ENCODE measurements at regions not wholly inside any gene's neighbourhood (a gene's known extent, or its start where the extent isn't known, plus 50 kb on each side); places are given as distances from the start of the nearest gene placed in this dataset.

DNA sequence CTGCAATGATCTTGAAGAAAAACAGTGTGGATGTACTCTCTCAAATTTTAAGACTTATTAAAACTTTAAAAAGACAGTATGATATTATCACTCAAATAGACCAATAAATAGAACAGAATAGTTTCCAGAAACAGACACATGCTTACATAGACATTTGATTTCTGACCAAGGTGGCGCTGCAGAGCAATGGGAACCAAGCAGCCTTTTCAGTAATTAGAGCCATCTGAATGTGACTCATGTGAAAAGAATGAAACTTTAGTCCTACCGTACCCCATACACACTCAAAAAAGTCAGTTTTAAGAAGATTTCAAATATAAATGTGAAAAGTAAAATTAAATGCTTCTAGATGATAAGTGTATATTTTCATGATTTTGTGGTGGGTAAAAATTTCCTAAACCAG lies 74.2 kb upstream of the MS4A8 start:
- Histone ChIP-seq H3K9me3 (ENCODE audit: low read length) (no peaks in the 10 kb centered on the region), H3K9ac (ENCODE audit: low read length) (no peak overlapping the region), H3K27ac (ENCODE audit: low read length) (no peak overlapping the region), H3K79me2 (replicated peaks; ENCODE audit: insufficient read depth, low read length) (no peaks in the 10 kb centered on the region), H2AFZ (ENCODE audit: low read depth, low read length) (no peak overlapping the region), H3K4me3 (ENCODE audit: low read length) (no peak overlapping the region), H3K36me3 (ENCODE audit: insufficient read depth, low read length) (no peaks in the 10 kb centered on the region), H3F3A (ENCODE audit: insufficient read depth, low read length, poor library complexity, severe bottlenecking) (no peaks in the 10 kb centered on the region), H4K20me1 (ENCODE audit: insufficient read depth) (no peaks in the 10 kb centered on the region), H3K27me3 (ENCODE audit: insufficient read depth, low read depth, low read length) (no peaks in the 10 kb centered on the region), H3K9me2 (ENCODE audit: insufficient read depth, low read length) (no peaks in the 10 kb centered on the region), H3K4me2 (ENCODE audit: low read length) (no peak overlapping the region)
- TF ChIP-seq TAF1 (IDR thresholded peaks at IDR 0.05; ENCODE audit: low read depth) (no peak), EP300 (conservative IDR thresholded peaks at IDR 0.05; ENCODE audit: poor library complexity, severe bottlenecking) (no peak), POLR2AphosphoS5 (IDR thresholded peaks at IDR 0.05) (no peak), RAD21 (conservative IDR thresholded peaks at IDR 0.05) (no peak), SMC3 (conservative IDR thresholded peaks at IDR 0.05; ENCODE audit: poor library complexity) (no peak), MXI1 (conservative IDR thresholded peaks at IDR 0.05; ENCODE audit: poor library complexity, severe bottlenecking) (no peak), EZH2 (IDR thresholded peaks at IDR 0.05; ENCODE audit: borderline replicate concordance, insufficient read depth, low read length, poor library complexity, severe bottlenecking) (no peak)
- TF ChIP-seq, protein P1, sequence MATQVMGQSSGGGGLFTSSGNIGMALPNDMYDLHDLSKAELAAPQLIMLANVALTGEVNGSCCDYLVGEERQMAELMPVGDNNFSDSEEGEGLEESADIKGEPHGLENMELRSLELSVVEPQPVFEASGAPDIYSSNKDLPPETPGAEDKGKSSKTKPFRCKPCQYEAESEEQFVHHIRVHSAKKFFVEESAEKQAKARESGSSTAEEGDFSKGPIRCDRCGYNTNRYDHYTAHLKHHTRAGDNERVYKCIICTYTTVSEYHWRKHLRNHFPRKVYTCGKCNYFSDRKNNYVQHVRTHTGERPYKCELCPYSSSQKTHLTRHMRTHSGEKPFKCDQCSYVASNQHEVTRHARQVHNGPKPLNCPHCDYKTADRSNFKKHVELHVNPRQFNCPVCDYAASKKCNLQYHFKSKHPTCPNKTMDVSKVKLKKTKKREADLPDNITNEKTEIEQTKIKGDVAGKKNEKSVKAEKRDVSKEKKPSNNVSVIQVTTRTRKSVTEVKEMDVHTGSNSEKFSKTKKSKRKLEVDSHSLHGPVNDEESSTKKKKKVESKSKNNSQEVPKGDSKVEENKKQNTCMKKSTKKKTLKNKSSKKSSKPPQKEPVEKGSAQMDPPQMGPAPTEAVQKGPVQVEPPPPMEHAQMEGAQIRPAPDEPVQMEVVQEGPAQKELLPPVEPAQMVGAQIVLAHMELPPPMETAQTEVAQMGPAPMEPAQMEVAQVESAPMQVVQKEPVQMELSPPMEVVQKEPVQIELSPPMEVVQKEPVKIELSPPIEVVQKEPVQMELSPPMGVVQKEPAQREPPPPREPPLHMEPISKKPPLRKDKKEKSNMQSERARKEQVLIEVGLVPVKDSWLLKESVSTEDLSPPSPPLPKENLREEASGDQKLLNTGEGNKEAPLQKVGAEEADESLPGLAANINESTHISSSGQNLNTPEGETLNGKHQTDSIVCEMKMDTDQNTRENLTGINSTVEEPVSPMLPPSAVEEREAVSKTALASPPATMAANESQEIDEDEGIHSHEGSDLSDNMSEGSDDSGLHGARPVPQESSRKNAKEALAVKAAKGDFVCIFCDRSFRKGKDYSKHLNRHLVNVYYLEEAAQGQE (IDR thresholded peaks at IDR 0.05; ENCODE audit: borderline replicate concordance): no peak
- TF ChIP-seq, protein P2, sequence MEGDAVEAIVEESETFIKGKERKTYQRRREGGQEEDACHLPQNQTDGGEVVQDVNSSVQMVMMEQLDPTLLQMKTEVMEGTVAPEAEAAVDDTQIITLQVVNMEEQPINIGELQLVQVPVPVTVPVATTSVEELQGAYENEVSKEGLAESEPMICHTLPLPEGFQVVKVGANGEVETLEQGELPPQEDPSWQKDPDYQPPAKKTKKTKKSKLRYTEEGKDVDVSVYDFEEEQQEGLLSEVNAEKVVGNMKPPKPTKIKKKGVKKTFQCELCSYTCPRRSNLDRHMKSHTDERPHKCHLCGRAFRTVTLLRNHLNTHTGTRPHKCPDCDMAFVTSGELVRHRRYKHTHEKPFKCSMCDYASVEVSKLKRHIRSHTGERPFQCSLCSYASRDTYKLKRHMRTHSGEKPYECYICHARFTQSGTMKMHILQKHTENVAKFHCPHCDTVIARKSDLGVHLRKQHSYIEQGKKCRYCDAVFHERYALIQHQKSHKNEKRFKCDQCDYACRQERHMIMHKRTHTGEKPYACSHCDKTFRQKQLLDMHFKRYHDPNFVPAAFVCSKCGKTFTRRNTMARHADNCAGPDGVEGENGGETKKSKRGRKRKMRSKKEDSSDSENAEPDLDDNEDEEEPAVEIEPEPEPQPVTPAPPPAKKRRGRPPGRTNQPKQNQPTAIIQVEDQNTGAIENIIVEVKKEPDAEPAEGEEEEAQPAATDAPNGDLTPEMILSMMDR (IDR thresholded peaks at IDR 0.05; ENCODE audit: poor library complexity, severe bottlenecking): no peak

DNA sequence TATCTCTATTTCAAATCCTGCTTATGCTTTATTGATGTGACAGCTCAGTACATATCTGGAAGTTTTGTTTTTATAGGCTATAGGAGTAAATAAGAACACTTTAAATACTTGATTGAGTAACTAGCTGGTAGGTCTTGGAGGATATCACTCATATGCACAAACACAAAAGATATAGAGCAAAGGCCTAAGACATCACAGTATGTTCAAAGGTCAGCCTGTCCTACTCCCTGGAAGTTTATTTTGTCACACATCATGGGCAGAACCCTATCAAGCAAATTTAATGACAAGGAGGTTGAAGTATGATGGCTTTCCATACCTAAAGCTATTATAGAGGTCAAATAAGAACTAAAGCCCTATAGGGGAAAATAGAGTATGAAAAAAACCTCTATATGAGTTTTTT lies 70.0 kb upstream of the MS4A8 start:
- Histone ChIP-seq H3K9me3 (ENCODE audit: low read length) (no peaks in the 10 kb centered on the region), H4K20me1 (ENCODE audit: insufficient read depth) (no peaks in the 10 kb centered on the region), H3K4me3 (ENCODE audit: low read length) (no peak overlapping the region), H3K79me2 (replicated peaks; ENCODE audit: insufficient read depth, low read length) (no peaks in the 10 kb centered on the region), H3F3A (ENCODE audit: insufficient read depth, low read length, poor library complexity, severe bottlenecking) (no peaks in the 10 kb centered on the region), H2AFZ (ENCODE audit: low read depth, low read length) (no peak overlapping the region), H3K36me3 (ENCODE audit: insufficient read depth, low read length) (no peaks in the 10 kb centered on the region), H3K27ac (ENCODE audit: low read length) (no peak overlapping the region), H3K4me2 (ENCODE audit: low read length) (no peak overlapping the region), H3K27me3 (ENCODE audit: insufficient read depth, low read depth, low read length) (no peaks in the 10 kb centered on the region), H3K9ac (ENCODE audit: low read length) (no peak overlapping the region), H3K9me2 (ENCODE audit: insufficient read depth, low read length) (no peaks in the 10 kb centered on the region)
- TF ChIP-seq POLR2AphosphoS5 (IDR thresholded peaks at IDR 0.05) (no peak), EP300 (conservative IDR thresholded peaks at IDR 0.05; ENCODE audit: poor library complexity, severe bottlenecking) (no peak), MXI1 (conservative IDR thresholded peaks at IDR 0.05; ENCODE audit: poor library complexity, severe bottlenecking) (no peak), SMC3 (conservative IDR thresholded peaks at IDR 0.05; ENCODE audit: poor library complexity) (no peak)
- TF ChIP-seq, protein P1 (IDR thresholded peaks at IDR 0.05; ENCODE audit: borderline replicate concordance): no peak
